Glomerular visceral epithelial cell (primary cell): ENCODE measurements at regions not wholly inside any gene's neighbourhood (a gene's known extent, or its start where the extent isn't known, plus 50 kb on each side); places are given as distances from the start of the nearest gene placed in this dataset.

Source experiments
- DNase-seq: peaks from one replicate; pipeline ENCODE4 v3.0.0-alpha.2; 2016; ENCODE audit errors: extremely low spot score

- DNase-seq: peak; percentile 54
Measured at GRCh38 chr12:87793131-87793530, 236.1 kb downstream of the C12orf50 start.

GRCh38 chr12:87784350-87784749 lies 244.9 kb downstream of the C12orf50 start:
- DNase-seq: no peak

- no peak for DNase-seq
Measured at GRCh38 chr12:87783467-87783866, 245.7 kb downstream of the C12orf50 start.

GRCh38 chr12:87782838-87783237 lies 246.4 kb downstream of the C12orf50 start:
- no peak for DNase-seq

- DNase-seq: peak; percentile 89
Measured at GRCh38 chr12:87779858-87780498, 249.2 kb downstream of the C12orf50 start.

- DNase-seq: peak; percentile 97
Measured at GRCh38 chr12:87779016-87779415, 250.2 kb downstream of the C12orf50 start.

- no peak for DNase-seq
Measured at GRCh38 chr12:87778065-87778464, 251.1 kb downstream of the C12orf50 start.

GRCh38 chr12:87775784-87776183 lies 253.4 kb downstream of the C12orf50 start:
- no peak for DNase-seq

- peak; percentile 13 for DNase-seq
Measured at GRCh38 chr12:87775051-87775450, 254.2 kb downstream of the C12orf50 start.

GRCh38 chr12:87772401-87772800 lies 256.8 kb downstream of the C12orf50 start:
- no peak for DNase-seq

GRCh38 chr12:87768501-87769287 lies 260.5 kb downstream of the C12orf50 start:
- DNase-seq: no peak

- no peak for DNase-seq
Measured at GRCh38 chr12:87766044-87766443, 263.2 kb downstream of the C12orf50 start.

GRCh38 chr12:87760943-87761342 lies 268.3 kb downstream of the C12orf50 start:
- DNase-seq: no peak

- no peak for DNase-seq
Measured at GRCh38 chr12:87758271-87758670, 270.9 kb downstream of the C12orf50 start.

- DNase-seq: peak; percentile 21
Measured at GRCh38 chr12:87756721-87757120, 272.5 kb downstream of the C12orf50 start.

- peak; percentile 97 for DNase-seq
Measured at GRCh38 chr12:87756111-87756510, 273.1 kb downstream of the C12orf50 start.

GRCh38 chr12:87728931-87729593 lies 300.1 kb downstream of the C12orf50 start:
- DNase-seq: peak; percentile 7

GRCh38 chr12:87720967-87721366 lies 308.2 kb downstream of the C12orf50 start:
- DNase-seq: no peak

- DNase-seq: no peak
Measured at GRCh38 chr12:87704374-87704773, 324.8 kb downstream of the C12orf50 start.

GRCh38 chr12:87690236-87690810 lies 338.9 kb downstream of the C12orf50 start:
- DNase-seq: no peak

- DNase-seq: no peak
Measured at GRCh38 chr12:87689196-87689595, 340.0 kb downstream of the C12orf50 start.

- DNase-seq: peak; percentile 89
Measured at GRCh38 chr12:87687362-87687761, 341.8 kb downstream of the C12orf50 start.
